Activated gamma-delta T cell (primary cell): ENCODE measurements at regions not wholly inside any gene's neighbourhood (a gene's known extent, or its start where the extent isn't known, plus 50 kb on each side); places are given as distances from the start of the nearest gene placed in this dataset.

ENCODE experiments used
- DNase-seq: peaks from one replicate; lab custom pipeline; 2025; lab: John Stamatoyannopoulos, UW

GRCh38 chr5:8241076-8241475 lies 372.1 kb downstream of the MTRR start:
- DNase-seq, result no peak

- DNase-seq, result no peak
Observed at GRCh38 chr5:8241558-8241957, 372.6 kb downstream of the MTRR start.

GRCh38 chr5:8247049-8247899 lies 378.3 kb downstream of the MTRR start:
- no peak for DNase-seq

- no peak for DNase-seq
Observed at GRCh38 chr5:8253376-8253775, 384.4 kb downstream of the MTRR start.

GRCh38 chr5:8254674-8255073 lies 385.7 kb downstream of the MTRR start:
- no peak for DNase-seq

- no peak for DNase-seq
Observed at GRCh38 chr5:8258801-8259200, 389.9 kb downstream of the MTRR start.

- DNase-seq, result no peak
Observed at GRCh38 chr5:8270246-8270645, 401.3 kb downstream of the MTRR start.

- no peak for DNase-seq
Observed at GRCh38 chr5:8280711-8281363, 411.9 kb downstream of the MTRR start.

- DNase-seq, result no peak
Observed at GRCh38 chr5:8288334-8288733, 419.4 kb downstream of the MTRR start.

- DNase-seq, result no peak
Observed at GRCh38 chr5:8288897-8289516, 420.1 kb downstream of the MTRR start.

- DNase-seq, result no peak
Observed at GRCh38 chr5:8289779-8290178, 420.8 kb downstream of the MTRR start.

GRCh38 chr5:8290721-8291120 lies 421.8 kb downstream of the MTRR start:
- no peak for DNase-seq

- no peak for DNase-seq
Observed at GRCh38 chr5:8291641-8292040, 422.7 kb downstream of the MTRR start.

- DNase-seq, result no peak
Observed at GRCh38 chr5:8295141-8295540, 426.2 kb downstream of the MTRR start.

GRCh38 chr5:8299716-8300115 lies 430.8 kb downstream of the MTRR start:
- no peak for DNase-seq

- DNase-seq, result no peak
Observed at GRCh38 chr5:8304341-8304740, 435.4 kb downstream of the MTRR start.

GRCh38 chr5:8306288-8306896 lies 437.4 kb downstream of the MTRR start:
- no peak for DNase-seq

GRCh38 chr5:8314965-8315364 lies 446.0 kb downstream of the MTRR start:
- no peak for DNase-seq

- no peak for DNase-seq
Observed at GRCh38 chr5:8316608-8317280, 447.8 kb downstream of the MTRR start.

GRCh38 chr5:8317335-8317734 lies 448.4 kb downstream of the MTRR start:
- no peak for DNase-seq

GRCh38 chr5:8320244-8320643 lies 451.3 kb downstream of the MTRR start:
- DNase-seq, result no peak

- no peak for DNase-seq
Observed at GRCh38 chr5:8321272-8321671, 452.3 kb downstream of the MTRR start.
